ENCODE measurements at regions not wholly inside any gene's neighbourhood (a gene's known extent, or its start where the extent isn't known, plus 50 kb on each side); places are given as distances from the start of the nearest gene placed in this dataset.

DNA sequence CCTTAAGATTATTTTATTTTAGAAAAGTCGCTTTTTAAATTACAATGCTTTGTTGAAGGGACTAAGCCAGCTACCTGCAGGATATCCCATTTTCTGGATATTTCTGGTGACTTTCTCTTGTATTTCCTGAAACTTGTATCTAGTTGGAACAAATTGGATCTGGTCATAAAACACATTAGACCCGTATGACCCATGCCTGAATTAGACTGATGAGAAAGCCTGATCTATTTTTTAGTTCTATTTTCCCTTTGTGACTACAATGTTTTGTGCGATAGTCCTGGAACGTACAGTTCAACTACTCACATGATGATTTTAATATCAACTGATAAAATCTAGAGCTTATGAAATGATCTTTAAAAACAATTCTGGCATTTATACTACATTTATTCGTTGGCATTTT is 151.8 kb downstream of the RHOU start:
- TF ChIP-seq, protein P1, sequence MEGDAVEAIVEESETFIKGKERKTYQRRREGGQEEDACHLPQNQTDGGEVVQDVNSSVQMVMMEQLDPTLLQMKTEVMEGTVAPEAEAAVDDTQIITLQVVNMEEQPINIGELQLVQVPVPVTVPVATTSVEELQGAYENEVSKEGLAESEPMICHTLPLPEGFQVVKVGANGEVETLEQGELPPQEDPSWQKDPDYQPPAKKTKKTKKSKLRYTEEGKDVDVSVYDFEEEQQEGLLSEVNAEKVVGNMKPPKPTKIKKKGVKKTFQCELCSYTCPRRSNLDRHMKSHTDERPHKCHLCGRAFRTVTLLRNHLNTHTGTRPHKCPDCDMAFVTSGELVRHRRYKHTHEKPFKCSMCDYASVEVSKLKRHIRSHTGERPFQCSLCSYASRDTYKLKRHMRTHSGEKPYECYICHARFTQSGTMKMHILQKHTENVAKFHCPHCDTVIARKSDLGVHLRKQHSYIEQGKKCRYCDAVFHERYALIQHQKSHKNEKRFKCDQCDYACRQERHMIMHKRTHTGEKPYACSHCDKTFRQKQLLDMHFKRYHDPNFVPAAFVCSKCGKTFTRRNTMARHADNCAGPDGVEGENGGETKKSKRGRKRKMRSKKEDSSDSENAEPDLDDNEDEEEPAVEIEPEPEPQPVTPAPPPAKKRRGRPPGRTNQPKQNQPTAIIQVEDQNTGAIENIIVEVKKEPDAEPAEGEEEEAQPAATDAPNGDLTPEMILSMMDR (IDR thresholded peaks at IDR 0.05): no peak
- no peak for TF ChIP-seq POLR2A (IDR thresholded peaks at IDR 0.05)
- no peak for TF ChIP-seq EP300 (IDR thresholded peaks at IDR 0.05)

Measured in ovary (tissue), 3 donors.